Mesothelial cell of epicardium (in vitro differentiated cells): ENCODE measurements at regions not wholly inside any gene's neighbourhood (a gene's known extent, or its start where the extent isn't known, plus 50 kb on each side); places are given as distances from the start of the nearest gene placed in this dataset.
"Not testable (repeated sequence)": the region's sequence is repeated elsewhere in the genome, so short reads cannot be mapped to it uniquely, and the experiment has no call there.

Experiments used
- DNase-seq, 2 experiments: peaks; one replicate each; pipeline ENCODE4 v3.0.0; 2021; ENCODE audit warnings: low spot score in 2 of 2; ENCODE audit not compliant: unreplicated experiment in 2 of 2
- H3K27ac Mint-ChIP-seq: 2 replicates; pipeline ENCODE4 v1.8.0; 2021; ENCODE audit warnings: mixed read lengths
- H3K27me3 Mint-ChIP-seq: 2 replicates; pipeline ENCODE4 v1.8.0; 2021; ENCODE audit warnings: low read depth, mixed read lengths
- H3K36me3 Mint-ChIP-seq: 2 replicates; pipeline ENCODE4 v1.8.0; 2021; ENCODE audit warnings: mixed read lengths
- H3K4me1 Mint-ChIP-seq: 2 replicates; pipeline ENCODE4 v1.8.0; 2021; ENCODE audit warnings: mixed read lengths
- H3K4me3 Mint-ChIP-seq: 2 replicates; pipeline ENCODE4 v1.8.0; 2021; ENCODE audit warnings: mild to moderate bottlenecking, moderate library complexity, mixed read lengths
- H3K9me3 Mint-ChIP-seq: 2 replicates; pipeline ENCODE4 v1.8.0; 2021; ENCODE audit warnings: mixed read lengths
- TF ChIP-seq, protein P1 (sequence below): fragments of 200-600 bp; sonication (generic); IDR thresholded peaks from one replicate; pipeline ENCODE4 v1.5.0; 2021; ENCODE audit warnings: antibody characterized with exemption; ENCODE audit not compliant: unreplicated experiment

DNA sequence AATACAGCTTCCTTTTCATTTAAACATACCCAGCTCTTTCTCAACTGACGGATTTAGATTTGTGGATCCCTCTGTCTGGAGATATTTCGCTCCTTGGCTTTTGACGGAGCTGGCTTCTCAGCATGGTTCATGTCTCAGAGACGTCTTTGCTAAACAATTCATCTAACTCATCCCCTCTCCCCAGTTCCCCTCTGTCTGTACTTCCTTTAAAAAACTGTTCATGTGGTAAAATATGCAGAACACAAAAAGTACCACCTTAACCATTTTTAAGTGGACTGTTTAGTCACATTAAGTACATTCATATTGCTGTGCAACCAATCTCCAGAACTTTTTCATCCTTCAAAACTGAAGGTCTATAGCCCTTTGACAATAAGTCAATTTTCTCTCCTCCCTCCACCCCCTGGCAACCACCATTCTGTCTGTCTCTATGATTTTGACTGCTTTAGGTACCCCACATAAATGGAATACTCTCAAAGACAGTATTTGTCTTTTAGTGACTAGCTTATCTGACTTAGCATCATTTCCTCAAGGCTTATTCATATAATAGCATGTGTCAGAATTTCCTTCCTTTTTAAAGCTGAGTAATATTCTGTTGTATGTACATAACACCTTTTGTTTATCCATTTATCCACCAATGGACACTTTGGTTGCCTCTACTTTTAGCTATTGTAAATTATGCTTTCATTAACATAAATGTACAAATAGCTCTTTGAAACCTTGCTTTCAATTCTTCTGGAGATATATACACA, 399.8 kb upstream of the SOX5 start:
- no peaks in the 10 kb centered on the region for H3K27me3 Mint-ChIP-seq
- H3K9me3 Mint-ChIP-seq, result peaks cover 15% of the 10 kb centered on the region
- peaks cover 3% of the 10 kb centered on the region for H3K4me1 Mint-ChIP-seq
- TF ChIP-seq, protein P1, sequence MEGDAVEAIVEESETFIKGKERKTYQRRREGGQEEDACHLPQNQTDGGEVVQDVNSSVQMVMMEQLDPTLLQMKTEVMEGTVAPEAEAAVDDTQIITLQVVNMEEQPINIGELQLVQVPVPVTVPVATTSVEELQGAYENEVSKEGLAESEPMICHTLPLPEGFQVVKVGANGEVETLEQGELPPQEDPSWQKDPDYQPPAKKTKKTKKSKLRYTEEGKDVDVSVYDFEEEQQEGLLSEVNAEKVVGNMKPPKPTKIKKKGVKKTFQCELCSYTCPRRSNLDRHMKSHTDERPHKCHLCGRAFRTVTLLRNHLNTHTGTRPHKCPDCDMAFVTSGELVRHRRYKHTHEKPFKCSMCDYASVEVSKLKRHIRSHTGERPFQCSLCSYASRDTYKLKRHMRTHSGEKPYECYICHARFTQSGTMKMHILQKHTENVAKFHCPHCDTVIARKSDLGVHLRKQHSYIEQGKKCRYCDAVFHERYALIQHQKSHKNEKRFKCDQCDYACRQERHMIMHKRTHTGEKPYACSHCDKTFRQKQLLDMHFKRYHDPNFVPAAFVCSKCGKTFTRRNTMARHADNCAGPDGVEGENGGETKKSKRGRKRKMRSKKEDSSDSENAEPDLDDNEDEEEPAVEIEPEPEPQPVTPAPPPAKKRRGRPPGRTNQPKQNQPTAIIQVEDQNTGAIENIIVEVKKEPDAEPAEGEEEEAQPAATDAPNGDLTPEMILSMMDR, result no peak
- H3K36me3 Mint-ChIP-seq, result peaks cover 7% of the 10 kb centered on the region
- no peak overlapping the region for H3K4me3 Mint-ChIP-seq
- H3K27ac Mint-ChIP-seq, result no peak overlapping the region
- no peak for DNase-seq

DNA sequence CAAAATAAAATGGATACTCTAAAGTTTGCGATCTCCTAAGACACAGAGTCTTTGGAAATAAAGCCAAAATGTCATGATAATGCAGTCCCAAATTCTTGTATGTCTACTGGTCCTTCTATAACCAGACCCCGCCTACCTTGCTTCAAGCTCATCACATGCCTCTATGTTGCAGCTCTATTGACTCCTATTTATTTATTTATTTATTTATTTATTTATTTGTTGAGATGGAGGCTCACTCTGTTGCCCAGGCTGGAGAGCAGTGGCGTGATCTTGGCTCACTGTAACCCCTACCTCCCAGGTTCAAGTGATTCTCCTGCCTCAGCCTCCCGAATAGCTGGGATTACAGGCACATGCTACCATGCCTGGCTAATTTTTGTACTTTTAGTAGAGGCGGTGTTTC, 398.7 kb upstream of the SOX5 start:
- not testable (repeated sequence) for H3K4me3 Mint-ChIP-seq, H3K27ac Mint-ChIP-seq, H3K4me1 Mint-ChIP-seq, H3K27me3 Mint-ChIP-seq, H3K36me3 Mint-ChIP-seq, DNase-seq
- H3K9me3 Mint-ChIP-seq, result peaks cover 15% of the 10 kb centered on the region

DNA sequence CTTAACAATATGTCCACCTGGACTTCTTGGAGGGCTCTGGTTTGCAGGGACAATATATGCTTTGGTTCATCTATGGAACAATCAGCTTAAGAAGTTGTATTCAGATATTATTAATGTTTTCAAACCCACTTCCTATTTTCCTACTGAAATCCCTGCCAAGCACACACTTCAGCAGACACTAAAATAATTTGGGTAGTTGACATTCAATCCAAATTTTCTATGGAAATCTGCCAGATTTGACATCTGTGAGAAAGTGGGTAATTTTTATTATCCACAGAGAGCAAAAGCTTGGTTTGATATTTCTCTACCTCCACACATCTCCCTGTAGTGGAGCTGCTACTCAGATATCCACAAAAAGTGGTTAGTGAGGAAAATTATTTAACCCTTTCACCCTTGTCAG, 378.8 kb upstream of the SOX5 start:
- Mint-ChIP-seq H3K36me3 (no peaks in the 10 kb centered on the region), H3K4me3 (no peak overlapping the region), H3K27me3 (no peaks in the 10 kb centered on the region), H3K9me3 (peaks cover 3% of the 10 kb centered on the region), H3K4me1 (peaks cover 2% of the 10 kb centered on the region), H3K27ac (no peak overlapping the region)
- no peak for DNase-seq
- TF ChIP-seq, protein P1, result no peak

DNA sequence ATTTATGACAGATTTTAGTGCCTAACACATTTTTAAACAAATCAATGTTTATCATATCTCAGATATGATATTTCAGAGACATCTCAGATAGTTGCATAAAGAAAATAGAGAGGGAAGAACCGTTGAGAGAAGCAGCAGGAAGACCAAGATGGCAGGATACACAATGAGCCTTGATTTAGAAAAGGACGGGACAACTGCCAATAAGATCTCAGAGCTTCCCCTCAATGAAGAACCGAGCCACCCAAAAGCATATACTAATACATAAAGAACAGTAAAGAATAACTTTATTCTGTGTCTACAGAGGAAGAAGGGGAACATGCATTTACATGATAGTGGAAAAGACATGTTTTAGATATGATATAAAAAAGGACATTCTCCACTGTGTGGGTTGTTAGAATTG, 375.9 kb upstream of the SOX5 start:
- TF ChIP-seq, protein P1, result no peak
- no peak overlapping the region for H3K4me3 Mint-ChIP-seq
- peaks cover 3% of the 10 kb centered on the region for H3K9me3 Mint-ChIP-seq
- no peaks in the 10 kb centered on the region for H3K4me1 Mint-ChIP-seq
- DNase-seq, result no peak
- no peak overlapping the region for H3K27ac Mint-ChIP-seq
- no peaks in the 10 kb centered on the region for H3K36me3 Mint-ChIP-seq
- H3K27me3 Mint-ChIP-seq, result no peaks in the 10 kb centered on the region

DNA sequence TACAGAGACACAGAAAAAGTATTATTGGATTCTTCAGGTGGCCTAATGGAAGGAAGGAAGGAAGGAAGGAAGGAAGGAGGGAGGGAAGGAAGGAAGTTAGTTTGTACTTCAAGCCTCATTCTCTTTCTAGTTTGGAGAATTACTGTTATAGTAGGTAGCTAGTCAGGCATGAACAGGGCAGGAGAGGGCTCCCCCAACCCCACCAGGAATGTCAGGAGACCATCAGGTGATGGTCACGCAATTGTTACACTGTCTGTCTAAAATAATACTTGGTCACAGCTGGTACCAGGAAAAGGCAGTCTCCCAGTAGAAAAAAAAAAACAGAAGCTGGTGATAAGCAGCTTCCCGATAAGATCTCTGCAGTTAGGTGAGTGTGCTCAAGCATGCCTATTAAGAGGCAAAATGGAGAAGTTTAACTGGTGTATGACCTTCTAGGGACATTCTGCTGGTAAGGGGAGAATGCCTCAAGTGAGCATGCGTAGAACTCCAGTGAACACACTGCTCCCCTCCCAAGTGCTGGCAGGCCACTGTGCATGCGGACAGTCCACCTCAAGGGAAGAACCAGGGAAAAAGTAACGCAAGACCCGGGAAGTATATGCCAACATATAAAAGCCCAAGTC, 358.4 kb upstream of the SOX5 start:
- DNase-seq, result no peak
- TF ChIP-seq, protein P1, result no peak
- Mint-ChIP-seq H3K27me3 (no peaks in the 10 kb centered on the region), H3K36me3 (no peaks in the 10 kb centered on the region), H3K9me3 (no peaks in the 10 kb centered on the region), H3K27ac (no peak overlapping the region), H3K4me3 (no peak overlapping the region), H3K4me1 (peaks cover 4% of the 10 kb centered on the region)

DNA sequence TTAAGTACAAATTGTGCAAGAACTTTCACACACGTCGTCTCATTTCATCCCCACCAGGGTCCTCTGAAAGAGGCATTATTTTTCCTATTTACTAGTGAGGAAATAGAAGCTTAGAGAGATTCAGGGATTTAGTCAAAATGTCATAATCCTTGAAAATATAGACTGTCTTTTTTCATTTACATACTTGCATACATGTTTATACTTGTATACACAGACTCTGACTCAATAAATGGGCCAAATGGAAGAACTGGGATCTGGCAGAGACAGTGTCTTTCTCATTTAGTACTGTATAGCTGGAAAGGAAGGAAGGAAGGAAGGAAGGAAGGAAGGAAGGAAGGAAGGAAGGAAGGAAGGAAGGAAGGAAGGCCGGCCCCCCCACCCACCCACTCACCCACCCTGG, 357.7 kb upstream of the SOX5 start:
- Mint-ChIP-seq H3K27ac (no peak overlapping the region), H3K4me1 (peaks cover 4% of the 10 kb centered on the region), H3K9me3 (no peaks in the 10 kb centered on the region), H3K27me3 (no peaks in the 10 kb centered on the region), H3K4me3 (no peak overlapping the region), H3K36me3 (no peaks in the 10 kb centered on the region)
- no peak for DNase-seq
- TF ChIP-seq, protein P1, result no peak
